ENCODE measurements at regions not wholly inside any gene's neighbourhood (a gene's known extent, or its start where the extent isn't known, plus 50 kb on each side); places are given as distances from the start of the nearest gene placed in this dataset.

DNA sequence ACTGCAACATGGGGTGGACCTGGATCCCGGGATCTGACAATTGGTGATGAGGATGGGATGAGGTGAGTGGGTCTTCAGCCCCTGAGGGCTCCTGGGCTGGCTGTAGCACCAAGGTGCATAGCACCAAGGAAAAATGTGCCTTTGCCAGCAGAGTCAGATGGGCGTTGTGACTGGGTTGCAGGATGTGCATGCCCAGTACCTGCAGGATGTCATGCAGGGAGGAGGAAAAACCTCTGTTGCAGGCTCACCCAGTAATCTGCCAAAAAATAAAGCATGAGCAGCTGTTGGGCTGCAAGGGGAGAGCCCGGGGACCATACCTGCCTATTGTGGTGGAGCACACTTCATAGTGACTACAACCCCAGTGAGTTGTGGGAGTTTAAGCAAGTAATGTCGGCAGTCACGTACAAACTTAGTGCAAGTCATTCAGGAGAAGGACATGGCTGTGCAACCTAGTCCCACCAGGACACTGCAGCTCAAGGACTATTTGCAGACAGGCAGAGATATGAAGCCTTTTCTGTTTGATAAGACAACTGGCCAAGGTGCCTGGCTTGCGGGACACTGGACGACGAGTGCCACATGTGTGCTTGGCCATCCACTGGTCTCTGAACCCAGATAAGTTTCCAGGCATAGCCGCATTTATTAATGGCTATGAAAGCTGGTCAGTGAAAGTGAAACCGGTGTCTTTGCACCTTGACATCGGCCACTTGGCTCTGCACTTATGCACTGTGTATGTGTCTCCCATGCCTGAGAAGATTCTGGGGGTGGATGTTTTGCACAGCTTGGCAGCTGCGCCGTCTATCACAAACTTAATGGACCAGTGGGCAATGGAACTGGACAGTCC, 499.8 kb downstream of the KCNJ2 start:
- TF ChIP-seq, protein P1, sequence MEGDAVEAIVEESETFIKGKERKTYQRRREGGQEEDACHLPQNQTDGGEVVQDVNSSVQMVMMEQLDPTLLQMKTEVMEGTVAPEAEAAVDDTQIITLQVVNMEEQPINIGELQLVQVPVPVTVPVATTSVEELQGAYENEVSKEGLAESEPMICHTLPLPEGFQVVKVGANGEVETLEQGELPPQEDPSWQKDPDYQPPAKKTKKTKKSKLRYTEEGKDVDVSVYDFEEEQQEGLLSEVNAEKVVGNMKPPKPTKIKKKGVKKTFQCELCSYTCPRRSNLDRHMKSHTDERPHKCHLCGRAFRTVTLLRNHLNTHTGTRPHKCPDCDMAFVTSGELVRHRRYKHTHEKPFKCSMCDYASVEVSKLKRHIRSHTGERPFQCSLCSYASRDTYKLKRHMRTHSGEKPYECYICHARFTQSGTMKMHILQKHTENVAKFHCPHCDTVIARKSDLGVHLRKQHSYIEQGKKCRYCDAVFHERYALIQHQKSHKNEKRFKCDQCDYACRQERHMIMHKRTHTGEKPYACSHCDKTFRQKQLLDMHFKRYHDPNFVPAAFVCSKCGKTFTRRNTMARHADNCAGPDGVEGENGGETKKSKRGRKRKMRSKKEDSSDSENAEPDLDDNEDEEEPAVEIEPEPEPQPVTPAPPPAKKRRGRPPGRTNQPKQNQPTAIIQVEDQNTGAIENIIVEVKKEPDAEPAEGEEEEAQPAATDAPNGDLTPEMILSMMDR (optimal IDR thresholded peaks at IDR 0.05 in 1 of 3, IDR thresholded peaks at IDR 0.05 in 1 of 3, conservative IDR thresholded peaks at IDR 0.05 in 1 of 3; ENCODE audit: extremely low read depth in 1 of 3, insufficient read depth in 2 of 3, low read length in 3 of 3) = no peak
- no peak for TF ChIP-seq EZH2 (IDR thresholded peaks at IDR 0.05; ENCODE audit: low read length)

Measured in keratinocyte (primary cell).